Epidermal melanocyte (primary cell): ENCODE measurements at regions not wholly inside any gene's neighbourhood (a gene's known extent, or its start where the extent isn't known, plus 50 kb on each side); places are given as distances from the start of the nearest gene placed in this dataset.
A peak's percentile ranks its signal among the peaks of the same experiment; 100 is the strongest.
"Not testable (repeated sequence)": the region's sequence is repeated elsewhere in the genome, so short reads cannot be mapped to it uniquely, and the experiment has no call there.

Experiments
- DNase-seq: peaks from one replicate; pipeline ENCODE4 v3.0.0; 2011; ENCODE audit warnings: low spot score; ENCODE audit not compliant: insufficient read length

DNA sequence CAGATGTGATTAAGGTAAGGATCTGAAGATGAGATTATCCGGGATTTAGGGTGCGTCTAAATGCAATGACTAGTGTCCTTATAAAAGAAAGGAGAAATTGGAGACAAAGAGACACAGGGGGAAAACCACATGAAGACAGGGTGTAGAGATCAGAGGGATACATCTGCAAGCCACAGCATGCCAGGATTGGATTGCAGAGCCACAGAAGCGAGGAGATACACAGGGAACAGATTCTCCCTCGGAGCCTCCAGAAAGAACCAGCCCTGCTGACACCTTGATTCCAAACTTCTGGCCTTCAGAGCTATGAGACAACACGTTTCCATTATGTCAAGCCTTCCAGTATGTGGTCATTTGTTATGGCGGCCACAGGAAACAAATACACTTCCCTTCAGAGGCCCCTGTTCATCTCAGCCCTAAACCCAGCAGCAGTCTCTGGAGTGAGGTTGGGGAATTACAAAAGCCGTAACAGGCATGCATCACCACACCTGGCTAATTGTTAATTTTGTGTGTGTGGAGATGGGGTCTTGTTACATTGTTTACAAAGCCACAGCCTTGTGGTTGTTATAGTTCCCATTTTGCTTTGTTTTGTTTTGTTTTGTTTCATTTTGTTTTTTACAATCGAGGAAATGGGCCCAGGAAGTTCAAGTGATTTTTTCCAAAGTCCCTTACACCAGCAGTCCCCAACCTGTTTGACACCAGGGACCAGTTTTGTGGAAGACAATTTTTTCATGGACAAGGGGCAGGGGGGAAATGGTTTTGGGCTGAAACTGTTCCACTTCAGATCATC, 51.6 kb upstream of the LYRM9 start:
- no peak for DNase-seq

DNA sequence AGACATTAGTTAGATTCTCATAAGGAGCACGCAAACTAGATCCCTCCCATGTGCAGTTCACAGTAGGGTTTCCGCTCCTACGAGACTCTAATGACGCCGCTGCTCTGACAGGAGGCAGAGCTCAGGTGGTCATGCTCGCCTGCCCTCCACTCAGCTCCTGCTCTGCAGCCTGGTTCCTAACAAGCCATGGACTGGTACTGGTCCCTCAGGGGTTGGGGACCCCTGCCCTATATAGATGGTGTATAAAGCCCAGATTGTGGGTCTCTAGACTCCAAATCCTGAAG, 52.1 kb upstream of the LYRM9 start:
- DNase-seq: no peak

DNA sequence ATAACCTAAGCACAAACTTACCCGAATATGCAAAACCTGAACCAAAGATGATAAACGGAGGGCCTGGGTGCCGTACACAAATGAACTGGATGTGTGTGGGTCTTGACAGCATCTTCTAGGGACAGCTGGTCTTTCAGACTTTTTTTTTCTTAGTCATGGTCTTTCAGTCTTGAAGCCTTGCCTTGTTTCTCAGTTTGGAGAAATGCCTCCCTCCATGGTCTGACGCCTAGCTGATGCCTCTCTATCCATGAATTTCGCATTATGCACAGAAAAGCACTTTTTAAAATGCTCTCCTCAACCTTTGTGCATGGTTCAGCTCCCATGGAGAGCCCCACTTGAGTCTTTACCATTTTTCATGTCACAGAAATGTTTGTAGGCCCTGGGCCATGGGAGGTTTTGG, 52.8 kb upstream of the LYRM9 start:
- DNase-seq: no peak

DNA sequence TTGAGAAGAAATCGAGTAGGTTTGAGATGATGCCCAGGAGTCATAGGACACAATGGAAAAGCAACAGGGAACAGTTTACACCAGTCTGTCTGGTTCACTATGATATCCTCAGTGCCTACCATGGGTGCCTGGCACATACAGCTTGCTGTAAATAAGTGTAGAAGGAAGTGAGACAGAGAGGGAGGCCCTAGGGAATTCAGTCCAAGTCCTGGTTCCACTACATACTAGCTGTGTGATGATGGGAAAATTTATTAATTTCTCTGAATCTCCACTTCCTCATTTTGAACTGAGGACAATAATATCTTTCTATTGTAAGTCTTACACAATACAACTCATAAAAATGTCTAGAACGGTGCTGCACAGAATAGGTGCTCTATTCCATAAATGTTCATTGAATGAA, 53.3 kb upstream of the LYRM9 start:
- DNase-seq: no peak

DNA sequence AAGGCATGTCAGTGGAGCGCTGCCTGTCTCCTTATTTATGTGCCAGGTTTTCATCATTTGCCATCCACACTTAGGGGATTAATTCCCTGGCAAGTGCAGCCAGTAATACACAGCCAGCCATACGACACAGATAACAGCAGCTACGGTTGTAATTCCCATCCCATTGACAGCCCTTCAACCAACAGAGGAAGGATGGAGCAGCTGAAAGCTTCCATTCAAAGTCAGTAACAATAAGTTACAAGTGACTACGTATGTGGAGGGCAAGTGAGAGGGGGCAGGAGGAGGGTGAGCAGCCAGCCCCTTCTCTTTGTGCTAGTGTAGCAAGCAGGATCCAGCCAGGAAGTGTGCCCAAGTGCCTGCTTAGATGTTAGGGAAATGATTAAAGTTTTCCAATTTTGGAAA, 53.8 kb upstream of the LYRM9 start:
- DNase-seq: no peak

DNA sequence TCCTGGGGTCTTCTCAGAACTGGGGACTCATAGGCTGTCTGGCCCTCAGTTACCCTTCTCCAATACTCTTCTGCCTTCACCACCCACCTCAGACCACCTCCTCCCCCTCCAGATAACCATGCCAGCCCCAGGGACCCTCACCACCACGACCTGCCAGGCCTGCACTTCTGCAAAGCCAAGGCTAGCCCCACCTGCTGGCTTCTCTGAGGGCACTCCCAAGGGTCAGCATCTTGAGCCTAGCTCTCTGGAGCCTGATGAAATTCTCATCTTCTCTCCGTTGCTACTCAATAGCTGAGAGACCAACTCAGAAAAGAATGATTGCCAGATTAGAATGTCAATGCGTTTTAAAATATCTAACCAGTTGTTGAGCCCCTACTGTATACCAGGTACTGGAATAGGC, 56.1 kb upstream of the LYRM9 start:
- DNase-seq: no peak

DNA sequence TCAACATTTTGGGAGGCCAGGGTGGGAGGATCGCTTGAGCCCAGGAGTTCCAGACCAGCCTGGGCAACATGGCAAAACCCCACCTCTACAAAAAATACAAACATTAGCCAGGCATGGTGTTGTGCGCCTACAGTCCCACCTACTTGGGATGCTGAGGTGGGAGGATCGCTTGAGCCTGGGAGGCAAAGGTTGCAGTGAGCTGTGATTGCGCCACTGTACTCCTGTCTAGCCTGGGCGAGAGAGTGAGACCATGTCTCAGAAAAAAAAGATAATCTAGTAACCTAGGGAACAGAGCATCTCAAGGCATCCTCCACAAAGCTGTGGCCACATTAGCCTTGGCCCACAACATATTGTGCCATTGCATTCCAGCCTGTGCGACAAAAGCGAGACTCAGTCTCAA, 57.1 kb upstream of the LYRM9 start:
- not testable (repeated sequence) for DNase-seq

DNA sequence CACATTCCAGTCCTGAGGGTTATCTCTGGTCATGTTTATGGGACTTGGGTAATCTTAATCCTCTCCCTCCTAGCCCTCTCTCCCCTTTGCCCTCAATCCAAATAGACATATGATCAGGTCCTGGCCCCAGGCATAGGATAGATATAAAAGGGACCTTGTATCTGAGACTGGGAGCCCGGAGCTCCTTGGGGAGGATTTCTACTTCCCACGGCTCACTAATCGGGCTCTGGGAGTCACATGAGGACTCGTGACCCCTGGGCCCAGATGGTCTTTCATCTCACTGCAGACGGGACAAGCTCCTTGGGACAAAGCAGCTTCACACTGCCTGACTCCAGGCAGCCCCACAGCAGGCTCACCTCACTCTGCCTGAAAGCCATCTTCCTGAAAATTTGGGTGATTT, 57.8 kb upstream of the LYRM9 start:
- DNase-seq: peak; percentile 77

DNA sequence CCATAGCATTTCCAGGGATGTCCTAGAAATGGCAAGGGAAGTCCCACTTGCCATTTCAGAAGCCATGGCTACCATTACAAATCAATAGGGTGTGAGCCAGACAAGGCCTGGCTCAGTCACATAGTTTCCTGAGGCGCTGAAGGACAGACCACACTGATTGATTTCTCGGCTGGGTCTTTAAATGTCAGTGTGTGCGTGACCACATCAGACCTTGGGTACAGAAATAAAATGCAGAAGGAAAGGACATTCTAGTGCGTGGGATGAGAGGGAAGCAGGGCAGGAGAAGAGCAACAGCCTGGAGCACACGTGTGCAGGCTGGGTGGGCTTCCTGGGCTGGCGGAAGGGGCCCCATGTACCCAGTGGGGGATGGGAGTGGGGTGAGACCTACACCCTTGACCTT, 58.7 kb upstream of the LYRM9 start:
- DNase-seq: no peak

DNA sequence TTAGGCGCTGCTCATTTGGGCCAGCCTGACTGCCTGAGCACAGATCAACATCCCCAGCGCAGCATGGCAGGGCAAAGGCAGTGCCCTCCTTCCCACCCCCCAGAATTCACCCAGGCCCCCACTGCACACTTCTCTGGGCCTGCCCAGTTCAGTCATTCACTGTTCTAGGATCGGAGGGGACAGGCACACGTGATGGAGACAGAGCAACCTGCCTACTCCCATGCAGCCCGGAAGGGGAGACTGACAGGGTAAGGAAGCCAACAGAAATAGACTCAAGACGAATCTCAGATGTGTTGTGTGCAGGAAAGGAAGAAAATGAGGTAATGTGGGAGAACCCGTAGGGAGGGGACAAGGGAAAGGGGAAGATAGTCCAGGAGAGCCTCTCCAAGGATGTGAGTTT, 59.2 kb upstream of the LYRM9 start:
- no peak for DNase-seq

DNA sequence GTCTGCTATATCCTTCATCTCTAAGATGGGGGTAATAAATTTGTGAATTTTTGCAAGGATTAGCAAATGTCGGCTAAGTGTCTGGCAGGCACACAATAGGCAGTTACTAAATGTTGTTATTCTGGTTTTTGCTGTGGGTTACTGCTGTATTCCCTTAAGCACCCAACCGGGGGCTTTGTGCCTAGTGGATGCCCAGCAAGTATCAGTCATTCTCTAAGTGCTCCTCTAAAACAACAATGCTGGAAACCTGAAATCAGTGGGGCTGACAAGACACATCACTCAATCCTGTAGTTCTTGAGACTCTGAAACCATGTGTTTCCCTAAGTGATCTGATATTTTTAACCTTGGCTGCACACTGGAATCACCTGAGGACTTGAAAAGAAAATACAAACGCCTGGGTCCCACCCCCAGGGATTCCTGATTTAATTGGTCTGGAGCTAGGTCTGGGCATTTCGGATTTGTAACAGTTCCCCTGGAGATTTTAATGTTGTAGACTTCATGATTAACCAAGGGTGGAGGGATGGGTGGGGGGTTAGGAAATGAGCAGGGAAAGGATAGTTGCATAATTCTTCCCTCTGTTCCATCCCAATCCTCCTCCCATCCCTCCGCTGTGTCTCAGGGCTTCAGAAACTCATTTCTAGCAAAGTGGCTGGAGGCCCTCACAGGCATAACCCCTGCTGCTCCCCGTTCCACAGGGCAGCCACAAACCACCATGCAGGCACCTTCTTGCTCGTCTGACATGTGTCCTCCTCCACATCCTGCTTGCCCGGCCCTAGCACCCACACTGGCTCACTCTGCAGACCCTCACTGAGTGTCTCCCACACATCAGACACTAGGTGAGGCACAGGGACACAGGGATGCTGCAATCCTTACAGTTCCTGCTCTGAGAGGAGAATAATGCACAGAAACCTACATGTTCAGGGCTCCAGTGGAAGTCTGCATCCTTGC, 61.7 kb upstream of the LYRM9 start:
- DNase-seq: no peak

DNA sequence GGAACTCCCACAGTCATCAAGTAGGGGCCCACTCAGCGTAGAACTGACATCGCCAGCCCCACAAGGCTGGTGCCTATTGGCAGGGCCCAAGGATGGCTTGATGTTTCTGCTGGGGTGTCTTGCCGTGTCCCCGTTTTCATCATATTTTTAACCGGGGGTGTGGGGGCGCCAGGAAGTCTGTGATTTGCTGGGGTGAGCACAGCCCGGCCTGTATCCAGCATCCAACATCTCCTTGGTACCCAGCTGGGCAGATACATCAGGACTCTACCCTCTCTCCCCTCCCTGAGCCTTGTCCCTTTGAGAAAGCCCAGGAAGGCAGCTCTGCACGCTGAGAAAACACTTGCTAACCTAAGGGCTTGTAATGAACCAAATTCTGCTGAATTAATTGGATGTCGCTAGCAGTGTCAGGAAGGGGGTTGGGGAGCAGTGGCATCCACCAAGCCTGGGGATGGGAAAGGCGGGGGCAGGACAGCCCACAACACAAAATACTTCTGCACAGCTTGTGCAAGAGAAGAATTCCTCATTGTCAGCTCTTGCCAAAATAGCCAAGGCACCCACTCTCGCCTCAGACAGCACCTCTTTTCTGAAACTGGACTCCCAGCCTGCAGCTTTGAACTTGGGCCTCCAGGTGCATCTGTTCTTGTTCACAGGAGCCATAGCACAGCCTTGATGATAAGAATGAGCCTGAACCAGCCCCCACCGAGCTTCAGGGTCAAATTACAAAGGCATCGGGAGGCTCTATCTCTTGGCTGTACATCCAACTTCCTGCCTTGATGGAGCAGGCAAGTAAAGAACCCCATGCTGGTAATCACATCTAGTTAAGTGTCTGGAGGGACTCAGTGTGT, 63.7 kb upstream of the LYRM9 start:
- DNase-seq: no peak

DNA sequence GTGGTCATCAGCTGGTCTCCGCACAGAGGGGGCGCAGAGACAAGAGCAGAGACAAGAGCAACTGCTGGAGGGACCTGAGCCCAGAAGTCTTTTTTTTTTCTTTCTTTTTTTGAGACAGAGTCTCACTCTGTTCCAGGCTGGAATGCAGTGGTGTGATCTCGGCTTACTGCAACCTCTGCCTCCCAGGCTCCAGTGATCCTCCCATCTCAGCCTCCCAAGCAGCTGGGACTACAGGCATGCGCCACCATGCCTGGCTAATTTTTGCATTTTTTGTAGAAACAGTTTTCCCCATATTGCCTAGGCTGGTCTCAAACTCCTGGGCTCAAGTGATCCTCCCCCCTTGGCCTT, 64.3 kb upstream of the LYRM9 start:
- not testable (repeated sequence) for DNase-seq

DNA sequence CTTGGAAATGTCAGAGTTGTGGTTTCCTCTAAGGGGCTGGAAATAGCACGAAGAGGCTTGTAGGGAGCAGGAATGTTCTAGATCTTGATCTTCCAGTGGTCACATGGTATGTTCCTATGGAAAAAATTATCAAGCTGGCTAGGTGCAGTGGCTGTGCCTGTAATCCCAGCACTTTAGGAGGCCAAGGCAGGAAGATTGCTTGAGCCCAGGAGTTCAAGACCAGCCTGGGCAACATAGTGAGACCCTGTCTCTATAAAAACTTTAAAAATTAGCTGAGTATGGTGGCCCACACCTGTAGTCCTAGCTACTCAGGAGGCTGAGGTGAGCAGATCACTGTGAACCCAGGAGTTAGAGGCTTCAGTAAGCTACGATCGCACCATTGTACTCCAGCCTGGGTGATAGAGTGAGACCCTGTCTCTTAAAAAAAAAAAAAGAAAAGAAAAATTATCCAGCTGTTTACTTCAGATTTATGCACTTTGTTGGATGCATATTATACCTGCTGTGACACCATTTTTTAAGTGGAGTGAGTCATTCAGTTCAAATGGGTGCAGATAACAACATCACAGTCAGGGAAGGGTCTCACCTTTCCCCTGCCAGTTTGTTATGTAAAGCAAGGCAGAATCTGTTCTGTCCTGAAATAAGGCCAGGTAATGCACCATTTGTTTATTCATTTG, 65.7 kb upstream of the LYRM9 start:
- DNase-seq: no peak

DNA sequence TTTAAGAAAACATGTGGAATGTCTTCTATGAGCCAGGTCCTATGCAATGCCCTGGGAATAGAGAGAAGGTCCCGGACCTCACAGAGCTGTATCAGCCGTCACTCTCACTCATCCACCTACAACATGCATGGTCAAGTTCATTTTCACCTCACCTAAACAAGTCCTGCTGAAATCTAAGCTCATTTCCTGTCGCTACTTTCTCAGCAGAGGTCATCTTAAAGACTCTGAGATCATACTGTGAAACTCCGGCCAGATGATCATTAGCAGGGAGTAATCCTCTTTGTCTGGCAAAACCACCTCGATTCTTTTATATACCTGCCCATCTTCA, 66.2 kb upstream of the LYRM9 start:
- no peak for DNase-seq

DNA sequence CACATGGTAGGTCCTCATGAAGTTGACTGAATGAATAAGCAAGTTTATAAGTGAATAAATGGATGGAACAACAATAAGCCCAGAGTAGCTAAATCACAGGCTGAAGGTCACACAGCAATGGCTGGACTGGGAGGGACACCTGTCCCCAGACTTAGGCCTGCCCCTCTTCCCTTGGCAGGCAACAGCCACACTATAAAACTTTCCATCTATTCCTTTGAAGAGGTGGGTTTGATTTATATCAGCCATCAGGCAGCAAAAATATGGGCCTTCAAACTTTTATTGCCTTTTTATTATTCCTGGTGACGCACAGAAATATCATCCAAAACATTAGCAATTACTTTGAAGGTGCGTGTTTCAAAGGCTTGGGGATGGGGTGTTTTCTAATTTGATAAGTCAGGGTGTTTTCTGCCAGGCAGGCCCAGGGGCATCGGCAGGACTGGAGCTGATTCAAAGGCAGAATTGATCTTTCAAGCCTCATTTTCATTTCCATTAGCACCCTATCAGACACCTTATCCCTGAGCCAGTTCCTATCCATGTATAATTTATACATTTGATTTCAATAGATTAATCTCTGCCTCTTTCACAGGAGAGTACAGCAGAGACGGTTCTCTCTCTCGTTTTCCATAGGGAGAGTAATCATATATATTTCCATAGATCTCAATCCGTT, 67.2 kb upstream of the LYRM9 start:
- no peak for DNase-seq

DNA sequence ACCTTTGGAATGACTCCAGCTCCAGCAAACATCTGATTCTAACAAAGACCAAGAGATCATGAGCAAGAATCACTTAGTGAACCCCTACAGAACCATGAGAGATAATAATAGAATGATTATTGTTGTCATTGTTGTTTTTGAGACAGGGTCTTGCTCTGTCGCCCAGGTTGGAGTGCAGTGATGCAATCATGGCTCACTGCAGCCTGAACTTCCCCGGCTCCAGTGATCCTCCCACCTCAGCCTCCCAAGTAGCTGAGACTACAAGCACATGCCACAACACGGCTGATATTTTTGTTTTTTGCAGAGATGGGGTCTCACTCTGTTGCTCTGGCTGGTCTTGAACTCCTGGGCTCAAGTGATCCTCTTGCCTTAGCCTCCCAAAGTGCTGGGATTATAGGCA, 69.4 kb upstream of the LYRM9 start:
- DNase-seq: not testable (repeated sequence)

DNA sequence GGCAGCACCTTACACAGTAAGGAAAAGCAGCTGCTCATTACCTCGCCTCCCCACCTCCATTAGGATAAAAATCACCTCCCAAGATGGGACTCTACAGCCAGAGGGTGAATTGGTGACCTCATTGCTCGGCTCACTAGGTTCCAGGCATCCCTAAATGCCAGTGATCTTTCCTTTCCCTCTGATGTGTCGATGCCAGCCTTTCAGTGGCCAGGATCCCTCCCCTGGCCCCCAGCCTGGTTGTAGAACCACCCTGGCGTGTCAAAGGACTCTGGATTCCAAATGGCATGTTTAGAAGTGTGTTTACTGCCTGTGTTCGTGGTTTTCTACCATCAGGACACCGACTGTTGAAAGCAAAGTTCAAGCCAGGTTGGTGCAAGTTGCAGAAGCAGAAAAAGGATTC, 72.1 kb upstream of the LYRM9 start:
- DNase-seq: no peak

DNA sequence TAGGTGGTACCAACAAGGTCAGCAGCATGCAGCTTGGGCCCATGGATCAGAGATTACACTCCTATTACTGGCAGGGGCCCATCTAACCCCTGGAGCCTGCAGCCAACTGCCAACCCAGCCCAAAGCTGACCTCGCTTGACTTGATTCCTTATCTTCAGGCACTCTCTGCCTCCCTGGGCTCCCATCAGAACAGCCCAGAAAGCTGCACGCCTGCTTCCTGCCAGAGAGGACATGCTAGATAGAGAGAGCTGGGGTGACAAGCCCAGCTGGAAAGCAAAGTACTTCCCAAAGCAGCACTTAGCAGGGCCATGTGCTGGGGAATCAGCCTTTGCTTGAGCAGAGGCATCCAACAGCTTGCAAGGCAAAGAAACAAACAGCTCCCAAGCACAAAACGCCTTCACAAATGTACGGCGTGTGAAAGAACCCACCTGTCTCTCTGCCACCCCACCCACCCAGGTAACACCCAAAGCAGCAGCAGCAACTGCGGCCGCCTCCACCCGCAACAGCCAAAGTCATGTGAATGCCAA, 74.2 kb upstream of the NLK start:
- no peak for DNase-seq

DNA sequence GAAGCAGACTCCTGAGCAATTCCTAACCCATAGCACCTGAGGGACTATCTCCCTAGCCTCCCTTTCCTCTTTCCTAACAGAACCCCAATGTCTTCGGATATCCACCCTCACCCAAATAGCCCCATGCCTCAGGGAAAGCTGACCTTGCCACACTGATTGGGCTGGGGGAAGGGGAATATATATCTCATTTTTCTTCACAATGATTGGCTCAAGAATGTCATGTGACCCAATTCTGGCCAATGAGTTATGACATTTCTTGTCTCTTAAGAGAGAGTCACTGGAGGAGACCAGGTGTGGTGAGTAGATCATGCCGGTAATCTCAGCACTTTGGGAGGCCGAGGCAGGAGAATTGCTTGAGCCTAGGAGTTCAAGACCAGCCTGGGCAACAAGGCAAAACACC, 71.9 kb upstream of the NLK start:
- DNase-seq: no peak
